ENCODE measurements at regions not wholly inside any gene's neighbourhood (a gene's known extent, or its start where the extent isn't known, plus 50 kb on each side); places are given as distances from the start of the nearest gene placed in this dataset.

DNA sequence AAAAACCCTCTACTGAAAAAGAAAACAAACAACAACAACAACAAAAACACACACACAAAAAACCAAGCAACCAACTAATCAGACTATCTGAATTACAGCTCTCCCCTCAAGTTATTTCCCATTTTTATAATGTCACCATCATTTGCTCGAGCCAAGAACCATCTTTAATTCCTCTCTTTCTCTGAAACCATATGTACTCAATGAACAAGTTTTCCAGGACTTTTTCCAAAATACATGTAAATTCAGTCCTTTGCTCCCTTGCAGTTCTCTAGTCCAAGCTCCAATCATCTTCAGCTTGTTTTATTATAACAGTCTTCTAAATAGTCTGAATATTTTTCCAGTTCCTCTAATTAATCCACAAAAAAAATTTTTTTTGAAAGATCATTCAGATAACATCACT is 506.0 kb downstream of the NXPH1 start:
- TF ChIP-seq, protein P1, sequence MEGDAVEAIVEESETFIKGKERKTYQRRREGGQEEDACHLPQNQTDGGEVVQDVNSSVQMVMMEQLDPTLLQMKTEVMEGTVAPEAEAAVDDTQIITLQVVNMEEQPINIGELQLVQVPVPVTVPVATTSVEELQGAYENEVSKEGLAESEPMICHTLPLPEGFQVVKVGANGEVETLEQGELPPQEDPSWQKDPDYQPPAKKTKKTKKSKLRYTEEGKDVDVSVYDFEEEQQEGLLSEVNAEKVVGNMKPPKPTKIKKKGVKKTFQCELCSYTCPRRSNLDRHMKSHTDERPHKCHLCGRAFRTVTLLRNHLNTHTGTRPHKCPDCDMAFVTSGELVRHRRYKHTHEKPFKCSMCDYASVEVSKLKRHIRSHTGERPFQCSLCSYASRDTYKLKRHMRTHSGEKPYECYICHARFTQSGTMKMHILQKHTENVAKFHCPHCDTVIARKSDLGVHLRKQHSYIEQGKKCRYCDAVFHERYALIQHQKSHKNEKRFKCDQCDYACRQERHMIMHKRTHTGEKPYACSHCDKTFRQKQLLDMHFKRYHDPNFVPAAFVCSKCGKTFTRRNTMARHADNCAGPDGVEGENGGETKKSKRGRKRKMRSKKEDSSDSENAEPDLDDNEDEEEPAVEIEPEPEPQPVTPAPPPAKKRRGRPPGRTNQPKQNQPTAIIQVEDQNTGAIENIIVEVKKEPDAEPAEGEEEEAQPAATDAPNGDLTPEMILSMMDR (IDR thresholded peaks at IDR 0.05), result no peak
- TF ChIP-seq POLR2A (IDR thresholded peaks at IDR 0.05) (no peak), POLR2AphosphoS5 (IDR thresholded peaks at IDR 0.05; ENCODE audit: insufficient read depth in 1 of 2, low read depth in 1 of 2) (no peak)
